ENCODE measurements at regions not wholly inside any gene's neighbourhood (a gene's known extent, or its start where the extent isn't known, plus 50 kb on each side); places are given as distances from the start of the nearest gene placed in this dataset.

DNA sequence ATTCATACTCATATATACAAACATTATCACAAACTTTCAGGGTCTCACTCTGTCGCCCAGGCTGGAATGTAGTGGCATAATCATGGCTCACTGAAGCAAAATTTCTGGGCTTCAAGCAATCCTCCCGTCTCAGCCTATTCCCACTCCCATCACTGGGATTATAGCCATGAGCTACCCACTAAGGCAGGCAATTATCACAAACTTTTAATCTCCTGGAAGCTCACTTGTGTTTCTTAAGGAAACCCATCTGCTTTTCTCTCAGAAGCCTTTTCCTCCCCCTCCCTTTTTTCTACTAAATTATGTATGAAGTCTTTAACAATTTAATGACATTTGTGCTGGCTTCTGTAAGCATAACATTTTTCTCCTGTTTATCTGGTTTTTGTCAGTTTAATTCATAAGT, 170.5 kb downstream of the AREG start:
- DNase-seq = no peak

DNA sequence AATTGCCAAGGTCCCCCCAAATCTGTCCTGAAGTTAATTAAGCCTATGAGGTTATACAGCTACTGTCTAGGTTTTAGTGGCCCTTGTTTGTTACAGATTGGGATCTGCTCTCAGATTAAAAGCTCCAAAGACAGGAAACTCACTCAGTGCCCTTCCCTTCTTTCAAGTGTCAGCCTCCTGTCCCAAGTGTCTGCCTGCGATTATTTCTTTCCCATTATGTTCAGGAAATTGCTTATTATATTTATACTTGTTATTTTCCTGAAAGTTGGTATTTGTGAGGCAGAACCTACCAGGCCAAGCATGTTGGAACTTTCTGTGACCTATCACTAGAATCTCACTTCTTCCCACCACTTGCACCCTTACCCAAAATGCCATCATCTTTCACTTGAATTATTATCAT, 173.2 kb downstream of the AREG start:
- no peak for DNase-seq

DNA sequence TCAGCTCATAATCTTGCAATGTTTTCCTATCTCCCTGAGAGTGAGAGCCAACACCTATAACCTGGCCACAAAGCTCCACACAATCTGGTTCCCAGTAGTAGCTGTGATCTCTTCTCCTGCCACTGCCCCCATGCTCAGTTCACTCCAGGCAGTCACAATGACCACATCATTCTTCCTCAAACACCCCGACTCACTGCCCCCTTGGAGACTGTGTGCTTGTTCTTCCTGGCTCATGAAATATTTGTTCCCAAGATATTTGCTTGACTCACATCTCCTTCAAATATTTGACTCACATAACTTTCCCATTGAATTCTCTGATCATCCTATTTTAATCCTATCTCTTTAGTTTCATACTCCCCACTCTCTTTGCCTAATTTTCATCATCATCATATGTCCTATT, 173.7 kb downstream of the AREG start:
- DNase-seq = no peak

DNA sequence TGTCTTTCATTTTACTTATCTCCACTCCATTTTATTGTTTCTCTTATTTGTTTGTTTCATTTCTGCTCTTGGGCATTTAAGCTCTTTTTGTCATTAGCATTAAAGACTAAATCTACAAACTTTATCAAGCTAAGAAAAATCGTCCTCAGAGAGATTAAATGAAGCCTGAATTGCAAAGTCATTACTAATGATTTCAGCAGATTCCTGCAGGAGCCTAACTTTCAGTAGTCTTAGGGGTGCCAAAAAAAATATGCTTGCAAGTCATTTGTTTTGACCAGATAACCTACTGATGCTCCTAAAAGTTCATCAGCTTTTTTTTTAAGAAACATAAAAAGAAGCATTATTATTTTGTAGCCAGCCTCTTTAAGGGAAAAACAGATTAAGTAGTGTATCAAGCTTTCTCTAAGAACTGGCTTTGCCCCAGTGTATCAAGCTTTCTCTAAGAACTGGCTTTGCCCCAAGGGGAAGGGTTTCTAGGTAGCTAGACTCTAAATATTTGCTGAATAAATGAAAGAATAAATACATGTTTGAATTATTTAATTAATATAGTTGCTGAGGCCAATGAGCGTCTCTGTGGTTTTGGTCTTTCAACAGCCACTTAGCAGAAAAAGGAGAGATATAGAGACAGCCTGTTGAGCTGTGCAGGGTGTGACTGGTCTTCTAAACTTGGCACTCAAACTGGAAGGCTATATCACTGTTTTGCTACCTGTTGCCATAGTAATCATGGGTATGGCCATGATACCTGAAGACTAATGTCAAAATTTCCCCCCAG, 174.2 kb downstream of the BTC start:
- DNase-seq = peak; percentile 13

DNA sequence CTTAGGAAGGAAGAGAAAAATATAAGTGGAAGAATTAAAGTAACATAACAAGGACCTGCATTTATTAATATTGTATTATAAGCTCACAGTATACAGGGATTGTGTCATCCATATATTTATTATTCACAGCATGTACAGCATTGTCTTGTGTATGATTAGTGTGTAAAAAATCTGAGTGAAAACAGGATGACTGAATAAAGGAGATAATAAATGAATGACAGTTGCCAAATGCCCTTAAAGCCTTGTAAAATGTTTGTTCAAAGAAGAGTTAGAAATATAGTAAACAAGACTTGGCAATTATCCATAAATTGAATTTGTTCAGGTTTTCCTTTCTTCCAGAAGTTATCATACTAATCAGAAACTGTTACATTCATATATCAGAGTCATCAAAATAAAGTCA, 172.7 kb downstream of the BTC start:
- DNase-seq = no peak

DNA sequence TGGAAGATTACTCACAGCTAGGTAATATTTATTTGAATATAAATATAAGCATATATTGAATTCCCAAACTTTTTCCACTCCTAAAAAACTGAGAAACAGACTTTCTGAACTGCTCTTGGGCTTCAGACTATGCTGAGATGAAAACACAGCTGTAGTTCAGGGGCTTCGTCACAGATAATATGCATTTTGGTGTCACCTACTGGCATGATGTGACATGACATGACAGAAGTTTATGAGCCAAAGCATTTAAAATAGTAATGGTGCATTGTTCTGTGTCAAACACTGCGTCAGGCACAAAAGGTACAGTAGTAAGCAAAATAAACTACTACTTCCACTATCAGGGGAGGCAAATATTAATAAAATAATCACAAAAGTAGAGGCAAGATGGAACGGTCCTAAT, 171.3 kb downstream of the BTC start:
- DNase-seq = peak; percentile 82

DNA sequence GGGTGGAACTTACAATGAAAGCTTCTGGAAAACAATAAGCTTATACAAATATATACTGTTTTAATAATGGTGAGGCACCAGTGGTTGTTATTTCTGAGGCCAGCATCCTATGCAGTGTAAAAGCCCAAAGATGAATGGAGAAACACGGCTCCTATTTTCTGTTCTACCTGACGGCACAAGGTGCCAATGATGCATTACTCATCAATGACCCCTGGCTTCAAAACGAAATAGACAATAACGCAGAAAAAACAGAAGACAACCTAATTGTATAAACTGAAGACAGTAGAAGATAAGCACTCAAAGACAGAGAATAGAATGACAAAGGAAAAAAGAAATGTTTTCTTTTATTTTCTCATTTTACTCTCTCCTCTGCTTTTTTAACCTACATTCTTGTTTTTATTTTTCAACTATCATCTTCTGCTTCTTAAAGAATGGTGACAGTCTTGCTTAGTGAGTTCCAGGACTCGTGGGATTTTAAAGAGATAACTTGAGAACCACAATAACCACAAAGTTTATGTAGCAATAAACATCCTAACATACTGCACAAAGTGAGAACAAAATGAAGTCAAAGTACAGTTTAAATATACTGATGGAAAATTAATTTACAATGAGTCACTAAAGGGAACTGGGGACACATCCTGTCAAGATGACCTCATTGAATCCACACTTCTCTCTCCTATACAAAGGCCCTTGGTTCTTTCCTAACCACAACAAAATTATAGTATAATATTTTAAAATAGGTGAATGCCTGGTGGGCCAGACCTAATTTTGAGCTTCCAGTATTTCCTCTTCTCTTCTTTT, 169.8 kb downstream of the BTC start:
- DNase-seq = peak; percentile 79

DNA sequence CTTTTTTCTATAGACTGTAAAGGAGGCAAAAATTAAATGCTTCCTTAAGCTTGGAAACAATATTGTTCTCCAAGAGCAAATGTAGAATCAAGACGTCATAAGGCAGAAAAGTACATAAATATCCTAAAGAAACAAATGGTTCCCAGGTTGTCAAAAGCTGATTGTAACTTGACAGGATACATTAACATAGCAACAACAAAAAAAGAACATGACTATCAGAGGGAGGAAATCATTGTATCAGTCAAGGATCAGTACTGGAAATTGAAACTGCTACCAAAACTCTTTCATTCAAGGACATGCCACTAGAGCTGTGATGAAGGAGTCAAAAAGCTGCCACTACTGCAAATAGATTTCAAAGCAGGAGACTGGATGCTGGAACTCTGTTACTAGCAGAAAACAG, 168.3 kb downstream of the BTC start:
- DNase-seq = no peak

DNA sequence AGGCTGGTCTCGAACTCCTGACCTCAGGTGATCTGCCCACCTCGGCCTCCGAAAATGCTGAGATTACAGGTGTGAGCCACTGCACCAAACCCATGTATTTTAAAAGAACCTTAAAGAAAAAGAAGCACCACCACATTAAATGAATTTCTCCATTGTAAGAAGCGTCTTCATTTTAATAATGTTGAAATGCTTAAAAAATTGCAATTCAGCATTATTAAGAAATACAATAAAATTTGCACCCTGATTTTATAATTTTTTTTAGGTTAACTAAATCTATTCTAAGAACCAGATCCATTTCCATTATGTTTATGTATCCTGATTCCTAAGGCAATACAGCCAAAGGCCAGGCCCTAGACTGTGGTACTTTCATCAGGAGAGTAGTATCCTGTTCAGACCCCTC, 167.2 kb downstream of the BTC start:
- no peak for DNase-seq

DNA sequence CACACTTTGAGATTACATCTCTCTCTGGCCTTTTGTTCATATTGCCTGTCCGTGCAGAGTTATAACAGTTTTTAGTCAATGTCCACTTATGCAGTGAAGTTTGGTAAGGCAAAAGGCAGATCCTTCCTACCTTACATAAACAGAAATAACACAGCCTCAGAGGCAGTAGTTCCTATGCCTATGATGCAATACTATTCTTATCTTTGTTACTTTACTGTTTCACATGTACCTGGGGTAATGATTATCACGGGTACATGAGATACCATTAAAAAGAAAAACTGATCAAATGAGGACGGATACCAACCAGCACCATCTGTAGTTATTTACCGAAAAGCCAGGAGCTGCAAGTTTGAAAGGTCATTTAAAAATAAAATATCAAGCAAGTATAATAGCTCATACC, 166.8 kb downstream of the BTC start:
- no peak for DNase-seq

DNA sequence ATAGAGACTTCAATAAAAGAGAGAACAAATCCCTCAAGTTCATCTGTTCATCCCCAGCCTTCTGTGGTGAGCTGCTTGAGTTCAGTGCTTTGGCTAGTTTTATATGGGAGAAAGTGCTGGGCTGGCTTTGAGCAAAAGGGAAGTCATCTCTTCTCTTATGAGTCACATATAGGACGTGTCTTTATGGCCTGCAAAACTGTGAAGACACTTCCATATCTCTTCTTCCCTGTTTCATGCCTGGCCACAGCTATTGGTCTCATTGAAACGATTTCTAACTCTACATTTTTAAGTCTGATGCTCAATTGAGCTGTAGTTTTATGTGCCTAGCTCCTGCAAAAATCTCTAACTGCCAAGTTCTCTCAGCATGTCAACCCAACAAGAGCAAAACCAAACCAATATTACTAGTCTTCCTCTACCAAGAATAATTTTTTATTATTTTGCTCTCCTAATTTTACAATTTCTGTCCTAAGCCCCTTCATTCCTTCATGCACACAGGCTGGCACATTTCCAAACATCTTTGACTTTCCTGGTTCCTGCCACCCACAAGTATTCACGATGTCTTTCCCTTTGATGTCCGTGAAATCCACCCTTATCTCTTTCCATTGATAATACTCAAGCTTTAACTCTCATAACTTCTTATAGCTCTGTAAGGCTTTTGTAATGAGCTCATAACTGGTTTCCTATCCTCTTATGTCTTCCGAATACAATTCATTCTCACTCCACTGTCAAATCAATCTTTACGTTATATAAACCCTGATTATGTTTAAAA, 165.3 kb downstream of the BTC start:
- no peak for DNase-seq

DNA sequence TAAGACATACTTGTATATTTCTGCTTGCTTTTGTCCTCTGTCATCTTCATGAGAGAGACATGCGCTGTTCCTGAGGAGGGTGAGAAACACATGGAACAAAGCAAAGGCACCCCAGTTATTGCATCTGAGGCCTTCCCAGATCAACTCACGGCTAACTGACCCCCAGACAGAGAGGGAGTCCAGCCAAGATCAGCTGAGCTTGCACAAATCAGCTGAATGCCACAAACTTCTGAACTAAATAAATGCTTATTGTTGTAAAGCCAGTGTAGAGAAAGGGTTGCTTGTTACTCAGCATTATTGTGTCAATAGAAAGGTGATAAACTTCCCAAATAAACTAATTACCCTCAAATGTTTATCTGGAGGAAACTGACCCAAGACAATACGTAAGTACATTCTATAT, 163.8 kb downstream of the BTC start:
- no peak for DNase-seq

DNA sequence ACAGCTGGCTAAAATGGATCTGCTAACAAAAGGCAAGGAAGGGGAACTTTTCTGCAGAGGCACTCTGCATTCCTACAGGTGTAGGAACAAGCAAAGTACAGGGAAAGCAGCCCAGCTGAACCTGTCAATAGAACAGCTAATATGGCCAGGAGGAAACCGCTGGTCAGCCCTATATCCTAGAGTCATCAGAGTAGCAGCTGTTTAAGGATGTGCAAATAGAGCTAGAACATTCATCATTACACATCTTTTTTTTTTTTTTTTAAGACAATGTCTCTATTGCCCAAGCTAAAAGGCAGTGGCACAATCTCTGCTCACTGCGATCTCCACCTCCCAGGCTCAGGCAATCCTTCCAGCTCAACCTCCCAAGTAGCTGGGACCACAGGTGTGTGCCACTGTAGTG, 163.0 kb downstream of the BTC start:
- peak; percentile 76 for DNase-seq

DNA sequence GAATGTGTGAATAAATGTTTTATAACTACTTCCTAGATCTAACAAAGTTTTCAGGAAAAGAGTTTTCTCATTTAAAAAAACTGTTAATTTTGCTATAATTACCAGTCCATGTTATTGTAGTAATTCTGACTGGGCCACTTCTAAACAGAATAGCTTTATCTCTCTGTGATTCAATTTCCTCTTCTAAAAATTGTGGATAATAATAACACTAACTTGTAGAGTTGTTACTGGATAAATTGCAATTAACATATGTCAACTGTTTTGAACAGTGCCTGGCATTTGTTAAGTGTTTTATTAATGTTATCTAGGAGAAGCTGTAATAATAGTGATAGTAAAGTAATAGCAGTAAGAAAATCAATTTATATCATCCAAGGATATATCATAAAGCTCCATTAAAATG, 162.3 kb downstream of the BTC start:
- no peak for DNase-seq

DNA sequence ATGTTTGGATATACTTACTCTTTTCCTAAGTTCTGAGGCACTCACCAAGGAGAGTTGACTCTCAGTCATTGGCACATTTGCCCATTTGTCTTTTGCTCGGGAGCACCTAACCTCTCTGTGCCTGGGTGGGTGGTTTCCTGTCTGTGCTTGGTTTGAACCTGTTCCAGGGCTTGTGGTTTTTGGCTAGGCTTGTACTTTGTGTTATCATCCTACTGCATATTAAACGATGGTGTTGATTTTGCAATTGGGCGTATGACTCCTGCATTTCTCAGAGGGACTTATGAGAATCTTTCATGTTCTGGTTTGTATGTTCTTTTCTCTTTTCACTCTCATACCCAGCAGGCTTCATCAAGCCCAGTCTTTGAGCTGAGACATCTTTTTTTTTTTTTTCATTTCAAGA, 161.7 kb downstream of the BTC start:
- no peak for DNase-seq

DNA sequence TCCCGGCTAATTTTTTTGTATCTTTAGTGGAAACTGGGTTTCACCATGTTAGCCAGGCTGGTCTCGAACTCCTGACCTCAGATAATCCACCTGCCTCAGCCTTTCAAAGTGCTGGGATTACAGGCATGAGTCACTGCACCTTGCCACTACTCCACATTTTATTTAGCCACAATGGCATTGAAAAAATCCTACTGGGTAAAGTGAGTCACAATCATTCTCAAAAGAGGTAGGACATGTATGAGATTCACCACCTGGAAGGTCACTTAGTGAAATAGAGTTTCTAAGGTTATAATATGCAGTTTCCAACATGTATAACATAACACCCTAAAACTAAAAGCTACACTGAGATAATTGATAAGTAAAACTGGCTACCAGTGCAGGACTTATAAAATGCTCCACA, 159.2 kb downstream of the BTC start:
- no peak for DNase-seq

DNA sequence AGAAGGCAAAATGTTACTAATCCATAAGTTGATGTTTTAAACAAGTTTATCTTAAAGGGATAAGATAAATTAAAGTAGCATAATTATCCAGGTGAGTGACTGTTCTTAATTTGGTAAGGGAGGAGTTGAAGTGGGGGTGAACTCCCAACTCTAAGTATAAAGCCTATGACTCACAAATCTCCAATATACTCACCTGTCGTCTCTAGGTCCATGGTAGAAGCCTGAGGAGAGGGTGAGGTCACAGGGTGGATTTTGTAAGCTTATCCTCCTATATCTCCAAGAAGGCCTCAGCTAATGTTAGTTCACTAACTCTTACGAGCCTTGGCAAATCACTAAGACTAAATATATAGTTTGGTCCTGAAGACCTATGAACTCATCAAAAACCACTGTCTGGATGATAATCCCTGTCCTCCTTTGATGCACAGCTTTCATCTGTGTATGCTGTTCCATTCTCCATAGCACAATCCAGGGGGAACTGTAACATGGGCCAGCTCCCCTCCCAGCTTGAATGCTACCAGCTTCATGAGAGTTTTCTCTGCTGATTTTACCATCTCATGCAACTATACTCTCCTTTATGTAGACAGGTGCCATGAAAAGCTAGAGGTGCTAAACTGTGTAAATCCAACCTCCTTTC, 158.7 kb downstream of the BTC start:
- DNase-seq = peak; percentile 20

DNA sequence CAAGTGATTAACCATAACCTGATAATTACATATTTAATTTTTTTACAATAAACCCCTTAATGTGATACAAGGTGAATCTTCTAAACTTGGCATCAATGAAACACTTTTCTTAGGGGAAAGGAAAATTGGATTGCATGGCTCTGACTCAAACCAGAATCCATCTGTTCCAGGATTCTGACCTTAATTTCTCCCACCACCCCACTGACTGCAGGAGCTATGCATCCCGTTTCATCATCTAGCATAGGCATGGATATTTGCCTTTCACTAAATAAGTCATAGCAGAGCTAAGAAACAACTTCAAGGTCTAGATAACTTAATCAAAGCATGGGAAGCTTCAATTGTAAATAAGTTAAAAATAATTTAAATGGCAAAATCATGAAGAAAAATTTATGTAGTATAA, 156.3 kb downstream of the BTC start:
- no peak for DNase-seq

DNA sequence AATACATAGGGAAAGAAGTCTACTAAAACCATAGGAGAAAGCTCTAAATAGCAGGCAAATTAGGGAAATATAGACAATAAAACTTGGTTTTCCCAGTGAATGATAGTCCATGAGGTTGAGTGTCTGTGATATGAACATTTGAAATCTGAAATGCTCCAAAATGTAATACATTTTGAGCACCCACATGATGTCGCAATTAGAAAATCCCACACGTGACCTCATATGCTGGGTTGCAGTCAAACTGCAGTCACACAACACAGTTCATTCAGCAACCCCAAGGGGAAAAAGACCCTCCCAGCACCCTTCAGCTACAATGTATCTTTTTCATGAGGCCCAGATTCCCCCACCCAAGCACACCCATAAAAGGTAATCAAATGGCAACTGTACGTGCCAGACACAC, 155.6 kb downstream of the BTC start:
- DNase-seq = no peak

DNA sequence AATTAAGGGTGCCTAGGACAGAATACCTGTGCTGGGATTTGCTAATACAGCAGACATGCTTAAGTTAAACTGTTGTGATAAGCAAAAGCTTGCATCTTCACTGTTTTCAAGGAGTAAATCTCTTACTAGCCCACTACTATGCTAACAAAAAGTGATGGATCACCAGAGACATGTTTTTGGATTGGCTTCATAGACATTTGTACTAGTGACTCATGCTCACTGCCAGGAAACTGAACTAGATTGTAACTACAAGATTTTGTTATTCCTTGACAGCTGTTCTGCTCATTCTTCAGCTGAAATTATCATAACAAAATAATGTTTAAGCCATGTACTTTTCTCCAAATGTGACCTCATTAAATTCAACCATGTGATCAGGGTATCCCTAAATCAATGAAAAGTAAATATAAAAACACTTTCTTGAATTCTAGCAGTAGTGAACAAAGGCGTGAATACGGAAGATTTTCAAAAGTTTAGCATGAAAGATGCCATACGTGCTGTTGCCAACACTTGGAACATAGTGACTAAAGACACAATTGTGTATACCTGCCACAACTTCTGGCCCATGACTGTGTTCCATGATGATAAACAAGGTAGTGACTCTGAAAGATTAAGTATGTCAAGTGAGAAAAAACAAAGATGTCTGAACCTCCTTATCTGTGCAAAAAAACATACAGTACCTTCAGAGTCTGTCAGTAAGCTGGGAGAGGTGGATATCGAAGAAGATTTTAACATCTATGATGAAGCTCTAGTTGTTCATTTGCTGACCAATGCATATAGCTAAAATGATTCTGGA, 154.0 kb downstream of the BTC start:
- no peak for DNase-seq

DNA sequence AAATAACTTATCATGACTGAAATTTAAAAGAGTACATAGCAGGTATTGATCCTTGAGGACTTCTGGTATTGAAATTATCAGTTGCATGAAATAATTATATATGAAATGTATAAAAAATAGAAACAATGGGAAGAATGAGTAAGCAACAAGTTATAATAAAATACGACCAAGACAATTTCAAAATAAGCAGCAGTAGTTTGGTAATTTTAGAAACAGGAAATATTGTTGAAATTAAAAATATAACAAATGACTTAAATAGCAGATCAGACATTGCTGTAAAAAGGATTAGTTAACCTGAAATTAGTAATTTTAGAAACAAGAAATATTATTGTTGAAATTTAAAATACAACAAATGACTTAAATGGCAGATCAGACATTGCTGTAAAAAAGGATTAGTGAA, 152.3 kb downstream of the BTC start:
- no peak for DNase-seq

DNA sequence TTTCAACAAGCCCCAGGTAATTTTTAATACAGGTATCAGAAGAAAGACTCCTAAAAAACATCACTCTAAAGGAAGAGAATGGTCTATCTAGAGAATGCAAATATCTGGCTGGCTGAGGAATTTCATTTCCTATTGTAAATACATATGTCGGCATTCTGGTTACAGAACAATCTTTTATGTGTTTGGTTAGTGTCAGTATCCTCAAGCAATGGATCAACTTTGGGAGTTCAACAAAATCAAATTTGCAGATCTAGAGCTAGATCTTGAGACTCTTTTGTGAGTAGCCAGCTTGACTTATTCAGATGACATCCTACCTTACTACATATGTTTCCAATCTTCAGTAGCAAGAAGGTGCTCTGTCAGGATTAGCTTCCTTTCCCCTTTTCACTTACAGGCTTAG, 145.1 kb downstream of the BTC start:
- DNase-seq = no peak

DNA sequence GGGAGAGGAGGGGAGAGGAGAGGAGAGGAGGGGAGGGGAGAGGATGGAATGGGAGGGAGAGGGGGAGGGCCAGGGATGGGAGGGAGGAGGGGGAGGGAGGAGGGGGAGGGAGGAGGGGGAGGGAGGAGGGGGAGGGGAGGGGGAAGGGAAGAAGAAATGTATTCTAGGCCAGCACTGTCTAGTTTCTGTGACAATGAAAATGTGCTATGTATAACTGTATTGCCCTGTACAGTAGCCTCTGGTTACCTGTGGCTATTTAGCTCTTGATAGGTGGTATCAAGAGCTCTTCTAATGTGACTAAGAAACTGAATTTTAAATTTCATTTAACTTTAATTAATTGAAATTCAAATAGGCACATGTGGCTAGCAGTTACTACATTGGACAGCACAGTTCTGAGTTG, 143.1 kb downstream of the BTC start:
- no peak for DNase-seq

All from DMS53 (cell line).